H1 (cell line): ENCODE measurements at regions not wholly inside any gene's neighbourhood (a gene's known extent, or its start where the extent isn't known, plus 50 kb on each side); places are given as distances from the start of the nearest gene placed in this dataset.

Experiments
- ASH2L ChIP-seq: fragments of 200-600, 300-600 bp; sonication (generic); IDR thresholded peaks from one replicate; pipeline ENCODE4 v1.7.1; 2017; ENCODE audit warnings: low read length
- CEBPB ChIP-seq: IDR thresholded peaks from 2 replicates; pipeline ENCODE4 v1.6.1; 2012; ENCODE audit warnings: low read depth, low read length
- CTCF ChIP-seq, 3 experiments: IDR thresholded peaks; 1 replicate in 2 of 3; 2 replicates in 1 of 3; pipeline versions ENCODE4 v1.5.1 to v1.6.1; 2011; ENCODE audit warnings: low read length in 3 of 3, mild to moderate bottlenecking in 3 of 3, inconsistent platforms in 2 of 3, low read depth in 1 of 3, moderate library complexity in 1 of 3; ENCODE audit not compliant: insufficient read depth in 1 of 3; ENCODE audit errors: control extremely low read depth in 1 of 3
- E2F6 ChIP-seq: IDR thresholded peaks from 2 replicates; pipeline ENCODE4 v1.6.1; 2012; ENCODE audit warnings: inconsistent platforms
- EZH2 ChIP-seq: fragments of 200-600 bp; sonication (generic); IDR thresholded peaks from 2 replicates; pipeline ENCODE4 v1.7.1; 2012; ENCODE audit warnings: low read depth, mild to moderate bottlenecking, moderate library complexity, low read length, inconsistent platforms; ENCODE audit not compliant: severe bottlenecking
- HDAC2 ChIP-seq, 2 experiments: fragments of 300-600 bp in 1 of 2; sonication (generic) in 1 of 2; IDR thresholded peaks; 2 replicates each; pipeline ENCODE4 v1.6.1; 2011 to 2012; ENCODE audit warnings: low read depth in 2 of 2, low read length in 2 of 2, mild to moderate bottlenecking in 2 of 2, moderate library complexity in 2 of 2, borderline replicate concordance in 1 of 2, inconsistent platforms in 1 of 2
- JUND ChIP-seq: IDR thresholded peaks from 2 replicates; pipeline ENCODE4 v1.6.1; 2011; ENCODE audit warnings: mild to moderate bottlenecking, improper control_type of control experiment, low read length
- KDM1A ChIP-seq: fragments of 200-600, 300-600 bp; sonication (generic); IDR thresholded peaks from 2 replicates; pipeline ENCODE4 v1.7.1; 2016; ENCODE audit warnings: mild to moderate bottlenecking, low read length, borderline replicate concordance
- KDM4A ChIP-seq: IDR thresholded peaks from one replicate; pipeline ENCODE4 v1.7.1; 2012; ENCODE audit warnings: low read depth, mild to moderate bottlenecking, moderate library complexity, low read length, inconsistent platforms; ENCODE audit not compliant: severe bottlenecking
- MAFK ChIP-seq: IDR thresholded peaks from 2 replicates; pipeline ENCODE4 v1.6.1; 2012; ENCODE audit warnings: low read depth, mild to moderate bottlenecking, improper control_type of control experiment, low read length
- SAP30 ChIP-seq: fragments of 300-600 bp; sonication (generic); IDR thresholded peaks from 2 replicates; pipeline ENCODE4 v1.7.1; 2012; ENCODE audit warnings: low read length, moderate library complexity, mild to moderate bottlenecking, inconsistent platforms; ENCODE audit not compliant: insufficient read depth, insufficient replicate concordance
- SIRT6 ChIP-seq: IDR thresholded peaks from one replicate; pipeline ENCODE4 v1.7.1; 2012; ENCODE audit warnings: low read length, inconsistent platforms
- SIX5 ChIP-seq: IDR thresholded peaks from 2 replicates; pipeline ENCODE4 v1.6.1; 2011; ENCODE audit warnings: mild to moderate bottlenecking, low read depth, low read length
- SP2 ChIP-seq: IDR thresholded peaks from 2 replicates; pipeline ENCODE4 v1.6.1; 2012; ENCODE audit warnings: mild to moderate bottlenecking, low read length, inconsistent platforms
- SP4 ChIP-seq: IDR thresholded peaks from 2 replicates; pipeline ENCODE4 v1.6.1; 2012; ENCODE audit warnings: low read length, inconsistent platforms
- TBP ChIP-seq: IDR thresholded peaks from 2 replicates; pipeline ENCODE4 v1.6.1; 2011; ENCODE audit warnings: low read depth, low read length, improper control_type of control experiment
- TCF12 ChIP-seq: IDR thresholded peaks from 2 replicates; pipeline ENCODE4 v1.6.1; 2011; ENCODE audit warnings: low read depth, mild to moderate bottlenecking, low read length

- TF ChIP-seq E2F6 (no peak), SP2 (no peak), TCF12 (no peak), KDM4A (no peak), ASH2L (no peak), CEBPB (no peak), HDAC2 (IDR thresholded peaks at IDR 0.05; ENCODE audit: borderline replicate concordance in 1 of 2, low read depth in 2 of 2, low read length in 2 of 2) (no peak), JUND (no peak), SIRT6 (no peak), SIX5 (no peak), CTCF (IDR thresholded peaks at IDR 0.05; ENCODE audit: control extremely low read depth in 1 of 3, insufficient read depth in 1 of 3, low read depth in 1 of 3, low read length in 3 of 3) (no peak), KDM1A (no peak), TBP (no peak), SP4 (no peak), MAFK (no peak), SAP30 (no peak), EZH2 (no peak)
These were observed 831.6 kb upstream of the CHAC2 start (continued) for GRCh38 chr2:52936029-52936428.
